ENCODE measurements at regions not wholly inside any gene's neighbourhood (a gene's known extent, or its start where the extent isn't known, plus 50 kb on each side); places are given as distances from the start of the nearest gene placed in this dataset.

- ChIA-PET CTCF (interaction anchor here (1.6 kb wide), 1 partner anchor 253 kb away, joined by 3 read pairs; no protein-coding TSS in a partner anchor), POLR2A (no interaction called here)
- Mint-ChIP-seq H3K36me3 (ENCODE audit: low read depth) (no peaks in the 10 kb centered on the region), H3K4me1 (ENCODE audit: low read depth) (peaks cover 5% of the 10 kb centered on the region), H3K27ac (no peak overlapping the region), H3K27me3 (no peaks in the 10 kb centered on the region), H3K4me3 (no peak overlapping the region), H3K9me3 (no peaks in the 10 kb centered on the region)
- ATAC-seq (no peak), DNase-seq (no peak)
- intact Hi-C loops (cut with micrococcal nuclease) = no loop called here
- no peak for TF ChIP-seq CTCF (IDR thresholded peaks at IDR 0.05)
Measured at GRCh38 chr4:108272046-108272445, 103.3 kb upstream of the LEF1 start.

GRCh38 chr4:108270466-108271450, 102.0 kb upstream of the LEF1 start:
- H3K4me1 Mint-ChIP-seq (ENCODE audit: low read depth) = peaks cover 5% of the 10 kb centered on the region
- DNase-seq = peak; percentile 8
- H3K36me3 Mint-ChIP-seq (ENCODE audit: low read depth) = no peaks in the 10 kb centered on the region
- ChIA-PET POLR2A (interaction anchor here (0.7 kb wide), 1 partner anchor 33 kb away, joined by 3 read pairs; no protein-coding TSS in a partner anchor), CTCF (no interaction called here)
- H3K27me3 Mint-ChIP-seq = no peaks in the 10 kb centered on the region
- no peak for TF ChIP-seq CTCF (IDR thresholded peaks at IDR 0.05)
- no peak overlapping the region for H3K4me3 Mint-ChIP-seq
- H3K9me3 Mint-ChIP-seq = no peaks in the 10 kb centered on the region
- ATAC-seq = no peak
- no peak overlapping the region for H3K27ac Mint-ChIP-seq
- intact Hi-C loops (cut with micrococcal nuclease) = no loop called here

- CTCF ChIA-PET = interaction anchor here (1.1 kb wide), 2 partner anchors 11 to 13 kb away, joined by 3 read pairs; no protein-coding TSS in a partner anchor
- H3K27me3 Mint-ChIP-seq = no peaks in the 10 kb centered on the region
Measured at GRCh38 chr4:108264693-108265092, 96.0 kb upstream of the LEF1 start.

GRCh38 chr4:108263057-108263456, 94.3 kb upstream of the LEF1 start:
- H3K27me3 Mint-ChIP-seq = no peaks in the 10 kb centered on the region
- intact Hi-C loops (cut with micrococcal nuclease) = no loop called here
- CTCF ChIA-PET = interaction anchor here (1.0 kb wide), 1 partner anchor 13 kb away, joined by 3 read pairs; no protein-coding TSS in a partner anchor

More at GRCh38 chr4:108264693-108265092, 96.0 kb upstream of the LEF1 start:
- Mint-ChIP-seq H3K4me3 (no peak overlapping the region), H3K9me3 (no peaks in the 10 kb centered on the region), H3K4me1 (ENCODE audit: low read depth) (no peaks in the 10 kb centered on the region), H3K36me3 (ENCODE audit: low read depth) (peaks cover 4% of the 10 kb centered on the region), H3K27ac (no peak overlapping the region)
- ATAC-seq (no peak), DNase-seq (no peak)
- POLR2A ChIA-PET = no interaction called here
- no peak for TF ChIP-seq CTCF (IDR thresholded peaks at IDR 0.05)
- intact Hi-C loops (cut with micrococcal nuclease) = no loop called here

More at GRCh38 chr4:108263057-108263456, 94.3 kb upstream of the LEF1 start:
- POLR2A ChIA-PET = no interaction called here
- ATAC-seq = no peak
- no peak for DNase-seq
- H3K27ac Mint-ChIP-seq = no peak overlapping the region
- no peaks in the 10 kb centered on the region for H3K9me3 Mint-ChIP-seq
- TF ChIP-seq CTCF (IDR thresholded peaks at IDR 0.05) = no peak
- H3K4me1 Mint-ChIP-seq (ENCODE audit: low read depth) = no peaks in the 10 kb centered on the region
- no peak overlapping the region for H3K4me3 Mint-ChIP-seq
- H3K36me3 Mint-ChIP-seq (ENCODE audit: low read depth) = peaks cover 4% of the 10 kb centered on the region

All from activated CD8-positive, alpha-beta T cell treated with anti-CD3 and anti-CD28 coated beads for 36 hours (primary cell).